GM12878 (cell line): ENCODE measurements at regions not wholly inside any gene's neighbourhood (a gene's known extent, or its start where the extent isn't known, plus 50 kb on each side); places are given as distances from the start of the nearest gene placed in this dataset.

Experiments used
- ATAC-seq: fragments of 200-7000 bp; cut with Tn5 transposase; 3 replicates; pipeline ENCODE4 v1.9.1; 2020; ENCODE audit warnings: mild to moderate bottlenecking, moderate library complexity
- BruUV-seq: library from RNA; stranded (reverse); fragments of 400-500 nt; replicated peaks from 2 replicates; lab custom pipeline; 2021; lab: Mats Ljungman, UMichigan
- CTCF ChIA-PET: fragments of 300-600 bp; sonication (Branson Sonifier 250); formaldehyde crosslinking; extraction: SDS; loops from one replicate; lab custom pipeline; 2021; ENCODE audit warnings: inconsistent platforms; lab: Yijun Ruan, JAX
- POLR2A ChIA-PET: fragments of 350-600 bp; formaldehyde crosslinking; extraction: SDS; loops from one replicate; lab custom pipeline; 2021; ENCODE audit warnings: inconsistent platforms; lab: Charles Lee
- RAD21 ChIA-PET: fragments of 300-600 bp; sonication (Branson Sonifier 250); formaldehyde crosslinking; loops from one replicate; lab custom pipeline; 2023; ENCODE audit warnings: antibody characterized with exemption; ENCODE audit not compliant: unreplicated experiment; lab: Charles Lee
- SMC1A ChIA-PET: fragments of 300-600 bp; sonication (Branson Sonifier 250); formaldehyde crosslinking; loops from one replicate; lab custom pipeline; 2023; ENCODE audit not compliant: unreplicated experiment, uncharacterized antibody; lab: Charles Lee
- DNase-seq: peaks from one replicate; pipeline ENCODE4 v3.0.0-alpha.2; 2011; ENCODE audit warnings: low read depth, low spot score
- FAIRE-seq: peaks from 3 replicates; lab custom pipeline; 2011; peaks lifted over from hg19 to GRCh38; lab: Jason Lieb, UNC
- H2AFZ ChIP-seq: 2 replicates; pipeline ENCODE4 v1.6.0; 2011; ENCODE audit warnings: low read depth, low read length, control low read depth; ENCODE audit not compliant: control insufficient read depth
- H3K27ac ChIP-seq: 2 replicates; pipeline ENCODE4 v1.5.1; 2011; ENCODE audit warnings: control low read depth; ENCODE audit not compliant: control insufficient read depth, insufficient read depth
- H3K27me3 ChIP-seq, 2 experiments: replicated peaks in 1 of 2; 2 replicates each; pipeline versions ENCODE4 v1.6.0 to v1.6.1; 2011; ENCODE audit warnings: low read length in 1 of 2; ENCODE audit not compliant: control insufficient read depth in 2 of 2, insufficient read depth in 2 of 2
- H3K36me3 ChIP-seq, 2 experiments: 2 replicates each; pipeline ENCODE4 v1.5.1; 2011; ENCODE audit warnings: low read length in 1 of 2; ENCODE audit not compliant: control insufficient read depth in 2 of 2, insufficient read depth in 2 of 2
- H3K4me1 ChIP-seq: 2 replicates; pipeline ENCODE4 v1.6.1; 2011; ENCODE audit warnings: mild to moderate bottlenecking, low read length, moderate library complexity, mixed read lengths; ENCODE audit not compliant: control insufficient read depth, insufficient read depth
- H3K4me2 ChIP-seq: 2 replicates; pipeline ENCODE4 v1.6.0; 2011; ENCODE audit warnings: control low read depth; ENCODE audit not compliant: control insufficient read depth, insufficient read depth
- H3K4me3 ChIP-seq: fragments of 200-600 bp; sonication (generic); 2 replicates; pipeline ENCODE4 v1.5.1; 2016
- H3K79me2 ChIP-seq: 2 replicates; pipeline ENCODE4 v1.6.0; 2011; ENCODE audit warnings: low read length; ENCODE audit not compliant: control insufficient read depth, insufficient read depth
- H3K9ac ChIP-seq: 2 replicates; pipeline ENCODE4 v1.8.0; 2011; ENCODE audit warnings: low read length, control low read depth, mixed read lengths; ENCODE audit not compliant: control insufficient read depth, insufficient read depth
- H3K9me3 ChIP-seq: replicated peaks from 3 replicates; pipeline ENCODE4 v1.5.1; 2011; ENCODE audit warnings: mild to moderate bottlenecking, low read length; ENCODE audit not compliant: control insufficient read depth, insufficient read depth
- H4K20me1 ChIP-seq: 2 replicates; pipeline ENCODE4 v1.6.0; 2011; ENCODE audit not compliant: control insufficient read depth, insufficient read depth
- ATF3 ChIP-seq: IDR thresholded peaks from 2 replicates; pipeline ENCODE4 v1.6.1; 2011; ENCODE audit warnings: low read depth, mild to moderate bottlenecking, low read length, moderate library complexity, borderline replicate concordance; ENCODE audit errors: extremely low read depth
- CHD1 ChIP-seq: IDR thresholded peaks from 2 replicates; pipeline ENCODE4 v1.6.1; 2012; ENCODE audit warnings: low read depth, low read length, improper control_type of control experiment
- DPF2 ChIP-seq: fragments of 450-650 bp; IDR thresholded peaks from 2 replicates; pipeline ENCODE4 v1.6.1; 2017; ENCODE audit warnings: mild to moderate bottlenecking
- EP300 ChIP-seq, 2 experiments: fragments of 150-350 bp in 1 of 2; IDR thresholded peaks; 2 replicates each; pipeline ENCODE4 v1.6.1; 2011 to 2012; ENCODE audit warnings: low read depth in 2 of 2, low read length in 2 of 2, borderline replicate concordance in 1 of 2, improper control_type of control experiment in 1 of 2, inconsistent platforms in 1 of 2; ENCODE audit not compliant: control insufficient read depth in 1 of 2
- HDAC6 ChIP-seq: fragments of 200-600 bp; sonication (generic); IDR thresholded peaks from one replicate; pipeline ENCODE4 v1.8.0; 2017; ENCODE audit warnings: antibody characterized with exemption; ENCODE audit not compliant: unreplicated experiment
- IKZF2 ChIP-seq, 2 experiments: fragments of 450-650 bp; IDR thresholded peaks; 2 replicates each; pipeline ENCODE4 v1.6.1; 2017; ENCODE audit warnings: mild to moderate bottlenecking in 2 of 2, moderate library complexity in 2 of 2
- IRF4 ChIP-seq: IDR thresholded peaks from 2 replicates; pipeline ENCODE4 v1.6.1; 2011; ENCODE audit warnings: low read depth, low read length
- JUNB ChIP-seq: IDR thresholded peaks from 2 replicates; pipeline ENCODE4 v1.6.1; 2016; ENCODE audit warnings: antibody characterized with exemption, mild to moderate bottlenecking
- MAX ChIP-seq: IDR thresholded peaks from 2 replicates; pipeline ENCODE4 v1.6.1; 2012; ENCODE audit warnings: low read depth, low read length, improper control_type of control experiment
- MEF2A ChIP-seq: IDR thresholded peaks from 2 replicates; pipeline ENCODE4 v1.6.1; 2011; ENCODE audit warnings: low read depth, mild to moderate bottlenecking, low read length, moderate library complexity; ENCODE audit not compliant: insufficient read depth
- NR2F1 ChIP-seq: fragments of 450-650 bp; conservative IDR thresholded peaks from 2 replicates; pipeline ENCODE4 v1.6.1; 2017; ENCODE audit warnings: mild to moderate bottlenecking
- PML ChIP-seq: IDR thresholded peaks from 2 replicates; pipeline ENCODE4 v1.6.1; 2012; ENCODE audit warnings: low read length, inconsistent platforms
- RUNX3 ChIP-seq: IDR thresholded peaks from 2 replicates; pipeline ENCODE4 v1.6.1; 2012; ENCODE audit warnings: low read length, inconsistent platforms
- SREBF2 ChIP-seq: IDR thresholded peaks from 2 replicates; pipeline ENCODE4 v1.6.1; 2012; ENCODE audit warnings: mild to moderate bottlenecking, low read length
- ZBED1 ChIP-seq: IDR thresholded peaks from 2 replicates; pipeline ENCODE4 v1.6.1; 2016; ENCODE audit warnings: borderline replicate concordance
- ZBTB33 ChIP-seq: fragments of 450-650 bp; IDR thresholded peaks from 2 replicates; pipeline ENCODE4 v1.6.1; 2017; ENCODE audit warnings: mild to moderate bottlenecking
- ZNF207 ChIP-seq: fragments of 450-650 bp; IDR thresholded peaks from 2 replicates; pipeline ENCODE4 v1.6.1; 2014; ENCODE audit warnings: antibody characterized with exemption, mild to moderate bottlenecking, borderline replicate concordance
- ZNF384 ChIP-seq: IDR thresholded peaks from 2 replicates; pipeline ENCODE4 v1.6.1; 2012; ENCODE audit warnings: low read depth, mild to moderate bottlenecking, low read length, improper control_type of control experiment, borderline replicate concordance
- WGBS: methylation state at CpG from one replicate; pipeline ENCODE4 v1.1.6; 2016; ENCODE audit warnings: low lambda C conversion rate; ENCODE audit not compliant: insufficient replicate concordance, insufficient coverage; ENCODE audit errors: missing lambda C conversion rate; 5-methylcytosine and 5-hydroxymethylcytosine counted together
- in situ Hi-C: fragments of 300-500 bp; cut with MboI; formaldehyde crosslinking; loops from 9 replicates; pipeline ENCODE4 v1.14.3; 2018; ENCODE audit warnings: mixed read lengths
- intact Hi-C: fragments of 100-400 bp; cut with micrococcal nuclease; formaldehyde crosslinking; loops from one replicate; pipeline ENCODE4 v1.14.2; 2022; ENCODE audit not compliant: unreplicated experiment

- no peak for TF ChIP-seq ATF3
- no peak for TF ChIP-seq RUNX3
- TF ChIP-seq DPF2: peak; percentile 87; the same call in 1 of the 2 replicates
- 0 out of 2 replicates have a peak, but pooled peaks have one; percentile 21 for TF ChIP-seq JUNB
- peak; percentile 55 to 71; a peak in 3 of 4 replicates for TF ChIP-seq IKZF2 (IDR thresholded peaks at IDR 0.05)
- TF ChIP-seq CHD1: no peak
These were observed 245.0 kb upstream of the OLFM3 start (continued) for GRCh38 chr1:102241431-102242338.

GRCh38 chr1:102239247-102239646 lies 242.5 kb upstream of the OLFM3 start:
- no peak for FAIRE-seq
- BruUV-seq: no TSS peak
- intact Hi-C loops: no loop called here

More at GRCh38 chr1:102239247-102239646, 242.5 kb upstream of the OLFM3 start:
- Histone ChIP-seq H3K36me3 (no peaks in the 10 kb centered on the region), H2AFZ (no peak overlapping the region), H3K79me2 (no peaks in the 10 kb centered on the region), H3K27ac (no peak overlapping the region), H3K4me3 (no peak overlapping the region), H3K9me3 (no peaks in the 10 kb centered on the region), H3K4me2 (no peak overlapping the region), H3K27me3 (no peaks in the 10 kb centered on the region), H3K9ac (no peak overlapping the region), H4K20me1 (no peaks in the 10 kb centered on the region), H3K4me1 (peaks cover 5% of the 10 kb centered on the region; the same call in 1 of the 2 replicates)
- in situ Hi-C loops: no loop called here
- ChIA-PET POLR2A (interaction anchor here (1.7 kb wide), 1 partner anchor 9 kb away, joined by 3 read pairs; no protein-coding TSS in a partner anchor), RAD21 (no interaction called here), CTCF (no interaction called here), SMC1A (interaction anchor here (1.0 kb wide), 1 partner anchor 9 kb away, joined by 4 read pairs; no protein-coding TSS in a partner anchor)
- no peak for DNase-seq
- 39% methylated on average over 3 of the region's 3 CpGs for WGBS
- TF ChIP-seq ZBTB33: no peak
- no peak for TF ChIP-seq MEF2A
- TF ChIP-seq HDAC6: no peak
- TF ChIP-seq MAX: no peak
- TF ChIP-seq SREBF2: no peak
- no peak for TF ChIP-seq EP300 (IDR thresholded peaks at IDR 0.05; ENCODE audit: borderline replicate concordance in 1 of 2, control insufficient read depth in 1 of 2, low read depth in 2 of 2, low read length in 2 of 2)
- no peak for TF ChIP-seq ZNF384
- no peak for TF ChIP-seq IKZF2 (IDR thresholded peaks at IDR 0.05)
- TF ChIP-seq IRF4: no peak
- no peak for TF ChIP-seq ZBED1
- TF ChIP-seq PML: no peak
- no peak for TF ChIP-seq ZNF207
- TF ChIP-seq NR2F1: no peak
- no peak for ATAC-seq
